Memory B cell (primary cell): ENCODE measurements at regions not wholly inside any gene's neighbourhood (a gene's known extent, or its start where the extent isn't known, plus 50 kb on each side); places are given as distances from the start of the nearest gene placed in this dataset.

ENCODE experiments used
- ATAC-seq: fragments of 150-1000 bp; cut with Tn5 transposase; 2 replicates; pipeline ENCODE4 v1.10.0; 2021; ENCODE audit warnings: low read depth, mild to moderate bottlenecking, moderate library complexity
- DNase-seq, 2 donors: peaks; one replicate each; pipeline ENCODE4 v3.0.0; 2022; ENCODE audit warnings: low spot score in 2 of 2
- H3K27ac Mint-ChIP-seq: one replicate; pipeline ENCODE4 v1.8.0; 2022; ENCODE audit warnings: mild to moderate bottlenecking, moderate library complexity, mixed read lengths
- H3K27me3 Mint-ChIP-seq: one replicate; pipeline ENCODE4 v1.8.0; 2022; ENCODE audit warnings: mixed read lengths
- H3K36me3 Mint-ChIP-seq: one replicate; pipeline ENCODE4 v1.8.0; 2022; ENCODE audit warnings: mild to moderate bottlenecking, mixed read lengths
- H3K4me1 Mint-ChIP-seq: one replicate; pipeline ENCODE4 v1.8.0; 2022; ENCODE audit warnings: mixed read lengths
- H3K4me3 Mint-ChIP-seq: one replicate; pipeline ENCODE4 v1.8.0; 2022; ENCODE audit warnings: mild to moderate bottlenecking, moderate library complexity, mixed read lengths
- H3K9me3 Mint-ChIP-seq: one replicate; pipeline ENCODE4 v1.8.0; 2022; ENCODE audit warnings: mixed read lengths

DNA sequence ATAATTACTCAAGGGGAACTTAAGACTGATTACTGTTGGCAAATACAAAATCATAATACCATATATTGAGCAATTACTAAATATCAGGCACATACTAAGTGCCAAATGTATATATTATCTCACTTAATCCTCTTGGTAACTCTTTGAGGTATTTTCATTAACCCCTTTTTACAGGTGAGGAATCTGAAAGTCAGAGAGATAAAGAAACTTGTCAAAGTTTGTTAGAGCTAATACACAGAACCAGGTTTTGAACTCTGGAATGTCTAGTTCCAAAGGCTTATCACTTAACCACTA is 80.3 kb downstream of the LLPH start:
- Mint-ChIP-seq H3K27ac (no peak overlapping the region), H3K27me3 (peaks cover under 1% of the 10 kb centered on the region), H3K36me3 (no peaks in the 10 kb centered on the region), H3K4me1 (no peaks in the 10 kb centered on the region), H3K9me3 (no peaks in the 10 kb centered on the region), H3K4me3 (no peak overlapping the region)
- no peak for ATAC-seq
- DNase-seq = no peak

DNA sequence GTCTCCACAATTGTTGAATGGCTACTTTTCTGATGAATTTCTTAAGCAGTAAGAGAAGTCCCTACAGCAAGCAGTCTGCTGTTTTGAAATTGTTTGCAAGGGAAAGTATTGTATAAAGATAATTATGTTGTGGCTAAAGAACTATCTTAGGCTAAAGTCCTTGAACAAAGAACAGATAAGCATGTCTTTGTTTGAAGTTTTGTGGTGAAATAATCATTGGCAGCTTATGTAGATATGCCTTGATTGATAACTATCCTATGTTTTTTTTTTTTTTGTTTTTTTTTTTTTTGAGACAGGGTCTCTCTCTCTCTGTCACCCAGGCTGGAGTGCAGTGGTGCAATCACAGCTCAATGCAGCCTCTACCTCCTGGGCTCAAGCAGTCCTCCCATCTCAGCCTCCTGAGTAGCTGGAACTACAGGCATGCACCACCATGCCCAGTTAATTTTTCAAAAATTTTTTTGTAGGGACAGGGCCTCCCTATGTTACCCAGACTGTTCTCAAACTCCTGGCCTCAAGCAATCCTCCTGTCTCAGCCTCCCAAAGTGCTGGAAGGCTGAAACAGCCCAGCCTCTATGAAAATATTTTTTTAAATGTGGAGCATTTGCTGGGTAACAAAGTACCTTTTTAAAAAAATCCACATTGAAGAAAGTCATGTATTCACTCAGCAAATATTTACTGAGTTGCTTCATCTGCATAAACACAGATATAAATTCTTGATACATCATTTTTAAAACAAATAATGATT is 80.8 kb downstream of the LLPH start:
- Mint-ChIP-seq H3K36me3 (no peaks in the 10 kb centered on the region), H3K27ac (no peak overlapping the region), H3K4me1 (no peaks in the 10 kb centered on the region), H3K9me3 (no peaks in the 10 kb centered on the region), H3K27me3 (no peaks in the 10 kb centered on the region), H3K4me3 (no peak overlapping the region)
- no peak for DNase-seq
- ATAC-seq = no peak

DNA sequence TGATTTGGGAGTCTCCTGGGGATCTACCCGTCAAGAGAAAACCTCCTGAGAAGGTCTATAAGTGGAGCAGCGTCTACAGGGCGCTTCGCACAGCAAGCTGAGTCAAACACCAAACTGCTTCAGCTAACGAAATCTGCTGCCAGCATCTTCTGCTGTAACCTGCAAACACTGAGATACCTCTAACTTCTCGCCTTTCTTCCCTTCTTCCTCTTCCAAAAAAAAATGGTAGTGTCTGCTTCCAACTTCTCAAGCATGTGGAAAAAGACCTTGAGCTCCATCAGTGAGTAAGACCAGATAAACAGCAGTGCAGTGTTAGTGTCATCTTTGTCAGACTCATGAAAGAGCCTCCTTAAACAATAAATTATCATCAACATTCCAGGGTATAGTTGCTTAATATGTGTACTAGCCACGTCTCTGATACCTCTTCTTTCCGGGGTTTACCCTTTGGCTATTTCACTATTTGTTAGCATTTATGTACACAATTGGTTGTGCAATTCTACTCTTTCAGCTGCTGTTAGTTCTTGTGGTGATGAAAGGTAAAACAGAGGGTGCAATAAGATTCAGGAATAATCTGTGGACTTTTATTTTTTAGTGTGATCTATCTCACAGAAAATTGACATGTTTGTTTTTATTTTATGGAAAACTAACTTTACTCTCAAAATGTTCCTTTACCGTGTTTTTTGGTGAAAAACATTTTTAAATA is 81.6 kb downstream of the LLPH start:
- Mint-ChIP-seq H3K27me3 (no peaks in the 10 kb centered on the region), H3K4me1 (no peaks in the 10 kb centered on the region), H3K4me3 (no peak overlapping the region), H3K36me3 (no peaks in the 10 kb centered on the region), H3K27ac (no peak overlapping the region), H3K9me3 (no peaks in the 10 kb centered on the region)
- DNase-seq (no peak), ATAC-seq (no peak)

DNA sequence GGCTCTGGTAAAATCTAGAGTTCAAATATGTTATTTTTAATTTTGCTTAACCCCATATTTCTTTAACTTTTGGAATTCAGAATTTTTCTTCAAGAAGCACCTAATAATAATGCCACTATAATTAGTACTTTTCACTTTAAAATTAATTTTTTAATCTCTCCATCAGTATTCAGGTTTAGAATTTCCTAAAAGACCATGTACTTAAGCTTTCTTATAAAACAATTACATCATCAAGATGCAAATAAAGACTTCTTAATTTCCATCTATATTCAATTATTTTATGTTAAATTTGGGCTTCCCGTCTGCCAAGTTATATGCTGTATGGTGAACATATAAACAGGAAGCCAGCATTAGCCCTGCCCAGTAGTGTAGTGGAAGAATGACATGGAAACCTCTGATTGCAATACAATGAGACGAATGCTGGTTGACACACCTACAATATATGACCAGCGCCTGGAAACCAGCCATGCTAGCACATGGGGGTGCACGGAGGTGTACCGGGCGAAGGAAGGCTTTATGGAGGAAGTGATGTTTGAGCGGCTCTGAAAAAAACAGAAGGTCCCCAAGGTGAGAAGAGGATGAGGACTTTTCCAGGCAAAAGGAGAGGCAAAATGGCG is 82.2 kb downstream of the LLPH start:
- H3K27ac Mint-ChIP-seq = no peak overlapping the region
- H3K4me3 Mint-ChIP-seq = no peak overlapping the region
- DNase-seq (no peak), ATAC-seq (no peak)
- peaks cover under 1% of the 10 kb centered on the region for H3K27me3 Mint-ChIP-seq
- no peaks in the 10 kb centered on the region for H3K4me1 Mint-ChIP-seq
- no peaks in the 10 kb centered on the region for H3K36me3 Mint-ChIP-seq
- H3K9me3 Mint-ChIP-seq = no peaks in the 10 kb centered on the region

DNA sequence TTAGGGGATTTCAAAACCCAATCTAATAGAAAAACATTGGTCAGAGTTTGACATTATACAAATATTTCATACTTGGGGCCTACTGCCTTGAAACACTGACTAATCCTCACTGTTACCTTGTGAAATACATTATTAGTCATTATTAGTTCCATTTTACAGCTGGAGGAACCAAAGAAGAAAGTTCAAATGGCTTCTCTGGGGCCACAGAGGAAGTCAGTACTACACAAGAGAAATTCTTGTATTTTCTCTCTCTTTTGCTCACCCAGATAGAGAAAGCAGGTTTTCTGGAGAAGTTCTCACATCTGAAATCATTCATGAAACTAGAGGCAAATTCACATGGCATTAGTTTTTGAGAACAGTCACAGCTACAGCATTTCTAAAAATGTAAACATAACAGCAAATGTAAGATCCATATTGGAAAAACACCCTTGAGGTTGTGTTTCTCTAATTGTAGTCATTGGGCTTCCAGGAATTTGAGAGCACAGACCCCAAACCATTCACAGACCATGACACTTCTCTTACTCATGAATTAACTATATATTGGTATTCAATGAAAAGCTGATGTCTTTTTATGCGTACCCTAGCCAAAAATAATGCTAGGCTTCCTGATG is 83.0 kb downstream of the LLPH start:
- Mint-ChIP-seq H3K4me1 (no peaks in the 10 kb centered on the region), H3K27me3 (peaks cover 2% of the 10 kb centered on the region), H3K4me3 (no peak overlapping the region), H3K36me3 (no peaks in the 10 kb centered on the region), H3K9me3 (no peaks in the 10 kb centered on the region), H3K27ac (no peak overlapping the region)
- DNase-seq (no peak), ATAC-seq (no peak)

DNA sequence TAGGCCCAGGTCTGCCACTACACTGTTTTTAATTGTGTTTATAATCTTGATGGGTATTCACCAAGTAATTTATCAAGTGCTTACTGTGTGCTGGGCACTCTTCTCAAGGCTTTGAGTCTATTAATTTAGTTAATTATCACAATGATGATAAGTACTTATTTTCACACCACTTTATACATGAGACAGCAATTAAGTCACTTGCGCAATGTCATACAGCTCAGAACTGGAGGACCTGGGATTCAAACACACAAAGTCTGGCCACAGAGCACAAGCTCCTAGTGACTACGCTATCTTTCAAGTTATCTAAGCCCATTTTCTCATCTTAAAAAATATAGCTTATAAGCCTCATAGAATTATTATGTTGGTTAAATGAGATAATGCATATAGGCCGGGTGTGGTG is 85.0 kb downstream of the LLPH start:
- DNase-seq (no peak), ATAC-seq (no peak)
- Mint-ChIP-seq H3K4me3 (no peak overlapping the region), H3K9me3 (no peaks in the 10 kb centered on the region), H3K27me3 (peaks cover 2% of the 10 kb centered on the region), H3K27ac (no peak overlapping the region), H3K36me3 (no peaks in the 10 kb centered on the region), H3K4me1 (no peaks in the 10 kb centered on the region)

DNA sequence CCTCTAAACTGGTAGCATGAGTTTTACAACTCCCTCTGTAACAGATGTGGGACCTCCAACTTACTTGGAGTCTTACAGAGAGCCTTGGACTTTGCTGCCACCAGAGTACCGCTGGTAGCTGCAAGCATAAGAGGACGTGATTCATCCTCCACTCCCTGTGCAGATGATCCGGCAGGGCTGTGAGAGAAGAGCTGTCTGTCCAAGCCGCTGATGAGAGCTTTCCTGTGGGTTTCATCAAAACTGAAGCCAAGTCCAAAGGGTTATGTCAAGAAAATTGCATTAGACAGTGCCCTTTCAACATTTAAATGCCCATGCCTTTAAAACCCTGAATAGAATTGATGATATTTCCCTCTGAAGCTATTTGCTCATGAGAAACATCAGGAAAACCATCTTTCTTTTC is 85.8 kb downstream of the LLPH start:
- Mint-ChIP-seq H3K27me3 (peaks cover 6% of the 10 kb centered on the region), H3K4me3 (no peak overlapping the region), H3K27ac (no peak overlapping the region), H3K36me3 (no peaks in the 10 kb centered on the region), H3K4me1 (no peaks in the 10 kb centered on the region), H3K9me3 (no peaks in the 10 kb centered on the region)
- DNase-seq = no peak
- no peak for ATAC-seq

DNA sequence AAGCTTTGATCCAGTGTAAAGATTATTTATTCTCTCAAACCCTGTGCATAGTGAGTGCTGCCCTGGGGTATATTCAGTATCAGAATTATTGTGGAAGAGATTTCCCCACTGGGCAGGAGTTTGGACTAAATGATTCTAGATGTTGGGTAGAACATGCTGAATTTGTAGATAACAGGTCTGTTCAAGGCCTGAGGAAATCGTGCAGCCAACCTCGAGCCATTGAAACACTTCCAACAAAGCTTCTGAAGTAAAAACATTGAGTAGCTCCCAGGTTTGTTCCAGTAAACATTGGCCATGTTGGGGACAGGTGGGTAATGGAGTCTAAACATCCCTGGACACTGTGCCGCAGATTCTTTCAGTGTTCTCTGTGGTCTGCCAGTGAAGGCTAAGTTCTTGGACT is 87.5 kb downstream of the LLPH start:
- H3K4me3 Mint-ChIP-seq = no peak overlapping the region
- H3K27me3 Mint-ChIP-seq = peaks cover 6% of the 10 kb centered on the region
- H3K36me3 Mint-ChIP-seq = no peaks in the 10 kb centered on the region
- ATAC-seq (no peak), DNase-seq (no peak)
- no peaks in the 10 kb centered on the region for H3K4me1 Mint-ChIP-seq
- H3K27ac Mint-ChIP-seq = no peak overlapping the region
- H3K9me3 Mint-ChIP-seq = no peaks in the 10 kb centered on the region

DNA sequence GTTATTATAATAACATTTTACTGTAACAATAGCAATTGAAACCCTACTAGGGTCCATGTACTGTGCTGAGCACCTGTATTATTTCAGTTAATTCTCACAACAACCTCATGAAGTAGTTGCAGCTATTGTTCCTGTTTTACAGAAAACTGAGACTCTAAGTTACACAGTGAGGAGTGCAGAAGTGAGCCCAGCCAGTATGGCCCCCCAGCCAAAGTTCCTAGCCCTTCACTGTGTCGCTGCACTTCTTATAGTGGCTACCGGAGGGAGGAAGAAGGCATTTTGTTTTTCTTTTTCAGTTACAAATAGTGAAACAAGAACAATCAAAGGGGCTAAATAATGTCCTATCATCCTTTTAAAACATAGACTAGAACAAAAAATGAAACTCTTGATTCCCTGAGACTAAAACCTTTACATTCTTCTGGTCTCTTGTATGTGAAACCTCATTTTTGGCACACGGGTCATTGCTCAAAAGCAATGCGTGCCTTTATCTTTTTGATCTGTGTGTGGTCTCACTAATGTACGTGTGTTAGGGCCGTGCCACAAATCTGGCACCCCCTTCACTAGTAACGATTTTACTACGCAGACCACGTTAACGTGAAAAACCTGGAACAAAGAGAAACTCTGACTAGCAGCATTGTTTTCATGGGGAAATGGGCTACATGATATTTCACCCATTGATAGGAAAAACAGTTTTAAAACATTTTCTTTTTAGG is 88.7 kb downstream of the LLPH start:
- no peaks in the 10 kb centered on the region for H3K4me1 Mint-ChIP-seq
- peaks cover 6% of the 10 kb centered on the region for H3K27me3 Mint-ChIP-seq
- DNase-seq = no peak
- no peak overlapping the region for H3K4me3 Mint-ChIP-seq
- no peak for ATAC-seq
- no peaks in the 10 kb centered on the region for H3K36me3 Mint-ChIP-seq
- no peaks in the 10 kb centered on the region for H3K9me3 Mint-ChIP-seq
- no peak overlapping the region for H3K27ac Mint-ChIP-seq

DNA sequence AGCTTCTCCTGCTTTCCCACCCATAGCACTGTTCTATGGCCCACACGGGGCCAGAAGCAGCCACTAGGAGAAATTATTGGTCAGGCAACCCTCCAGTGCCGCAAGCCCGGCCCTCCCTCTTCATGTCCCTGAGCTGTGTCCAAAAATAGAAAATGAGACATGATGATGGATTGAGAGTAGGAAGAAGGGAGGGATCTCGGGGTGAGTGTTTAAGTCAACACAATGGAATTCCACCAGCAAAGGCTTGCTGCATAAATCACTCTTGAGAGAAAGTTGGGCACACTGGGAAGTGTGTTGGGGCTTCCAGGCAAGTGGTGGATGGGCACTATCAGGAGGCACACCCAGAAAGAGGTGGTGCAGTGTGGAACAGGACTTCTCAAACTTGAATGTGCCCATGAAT is 94.2 kb downstream of the LLPH start:
- Mint-ChIP-seq H3K27me3 (peaks cover 4% of the 10 kb centered on the region), H3K9me3 (no peaks in the 10 kb centered on the region), H3K4me3 (no peak overlapping the region), H3K36me3 (no peaks in the 10 kb centered on the region), H3K27ac (no peak overlapping the region), H3K4me1 (no peaks in the 10 kb centered on the region)
- ATAC-seq = no peak
- DNase-seq = no peak

DNA sequence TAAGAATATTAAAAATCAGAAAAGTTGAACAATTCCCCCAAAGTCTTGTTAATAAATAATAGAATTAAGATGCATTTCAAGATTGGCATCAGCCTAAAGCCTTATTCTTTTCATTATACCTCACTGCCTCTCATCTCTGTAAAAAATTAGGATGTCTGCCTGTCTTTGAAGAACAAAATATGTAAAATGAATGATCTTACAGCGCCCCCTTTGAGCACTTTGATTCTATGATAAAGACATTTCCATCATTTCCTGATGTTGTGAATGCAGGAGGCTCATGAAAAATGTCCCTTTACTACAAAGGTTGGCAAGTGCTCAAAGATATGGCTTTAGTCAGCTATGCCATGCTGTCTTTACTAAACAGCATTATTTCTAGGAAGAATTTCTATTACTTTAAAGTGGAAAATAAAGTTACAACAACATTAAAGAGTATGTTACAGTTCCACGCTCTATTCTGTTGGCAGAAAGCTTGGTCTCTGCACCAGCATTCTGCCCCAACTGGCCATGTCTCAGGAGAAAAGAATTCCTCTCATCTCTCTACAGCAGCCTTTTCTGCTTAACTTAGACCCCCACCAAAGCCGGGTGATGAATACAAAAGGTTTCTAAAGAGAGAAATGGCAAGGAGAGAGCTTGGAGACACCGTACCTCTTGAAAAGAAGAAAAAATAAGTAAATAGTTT is 95.1 kb downstream of the LLPH start:
- Mint-ChIP-seq H3K27me3 (peaks cover 5% of the 10 kb centered on the region), H3K4me1 (no peaks in the 10 kb centered on the region), H3K27ac (no peak overlapping the region), H3K9me3 (no peaks in the 10 kb centered on the region), H3K4me3 (no peak overlapping the region), H3K36me3 (no peaks in the 10 kb centered on the region)
- DNase-seq (no peak), ATAC-seq (no peak)

DNA sequence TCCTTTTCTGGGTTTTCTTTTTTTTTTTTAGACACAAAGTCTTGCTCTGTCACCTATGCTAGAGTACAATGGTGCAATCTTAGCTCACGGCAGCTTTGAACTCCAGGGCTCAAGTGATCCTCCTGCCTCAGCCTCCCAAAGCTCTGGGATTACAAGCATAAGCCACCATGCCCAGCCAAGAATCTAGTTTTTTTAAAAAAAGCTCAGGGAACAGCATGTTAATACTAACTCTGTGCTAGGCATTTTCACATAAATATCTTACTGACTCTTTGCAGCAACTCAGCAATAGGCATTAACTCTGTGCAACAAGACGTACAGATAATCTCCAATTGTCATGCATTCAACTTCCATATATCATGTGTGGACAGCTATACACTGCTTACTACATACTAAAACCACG is 97.4 kb downstream of the LLPH start:
- DNase-seq (no peak), ATAC-seq (no peak)
- no peak overlapping the region for H3K27ac Mint-ChIP-seq
- H3K36me3 Mint-ChIP-seq = no peaks in the 10 kb centered on the region
- H3K4me3 Mint-ChIP-seq = no peak overlapping the region
- no peaks in the 10 kb centered on the region for H3K9me3 Mint-ChIP-seq
- H3K27me3 Mint-ChIP-seq = peaks cover 2% of the 10 kb centered on the region
- H3K4me1 Mint-ChIP-seq = no peaks in the 10 kb centered on the region

DNA sequence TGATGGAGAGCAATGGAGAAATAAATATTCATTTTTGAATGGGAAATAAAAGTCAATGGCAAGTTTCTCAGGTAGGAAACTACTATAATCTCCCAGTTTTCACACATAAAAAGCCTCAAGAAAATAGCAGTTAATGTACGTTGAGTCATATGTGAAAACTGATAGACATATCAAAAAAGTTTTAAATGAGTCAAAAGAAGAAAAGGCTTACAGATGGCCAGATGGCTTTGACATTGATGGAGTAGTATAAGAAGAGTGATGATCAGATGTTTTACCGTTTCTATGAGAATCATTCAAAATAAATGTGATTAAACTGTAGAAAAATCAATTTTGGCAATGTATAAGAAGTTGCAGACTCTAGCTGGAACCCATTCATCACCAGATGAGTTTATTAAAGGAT is 97.8 kb downstream of the LLPH start:
- Mint-ChIP-seq H3K27ac (no peak overlapping the region), H3K36me3 (no peaks in the 10 kb centered on the region), H3K9me3 (no peaks in the 10 kb centered on the region), H3K4me3 (no peak overlapping the region), H3K27me3 (peaks cover 2% of the 10 kb centered on the region), H3K4me1 (no peaks in the 10 kb centered on the region)
- no peak for ATAC-seq
- DNase-seq = no peak
